Bronchial epithelial cell (primary cell): ENCODE measurements at regions not wholly inside any gene's neighbourhood (a gene's known extent, or its start where the extent isn't known, plus 50 kb on each side); places are given as distances from the start of the nearest gene placed in this dataset.
"Not testable (repeated sequence)": the region's sequence is repeated elsewhere in the genome, so short reads cannot be mapped to it uniquely, and the experiment has no call there.

Source experiments
- DNase-seq: peaks from one replicate; pipeline ENCODE4 v3.0.0-alpha.2; 2010; ENCODE audit warnings: low read depth
- FAIRE-seq: peaks from 2 replicates; lab custom pipeline; 2011; peaks lifted over from hg19 to GRCh38; lab: Jason Lieb, UNC
- H3K27me3 ChIP-seq: 2 replicates; pipeline ENCODE4 v1.5.1; 2011; ENCODE audit warnings: low read length; ENCODE audit not compliant: control insufficient read depth, insufficient read depth
- H3K36me3 ChIP-seq: 2 replicates; pipeline ENCODE4 v1.5.1; 2011; ENCODE audit warnings: low read length; ENCODE audit not compliant: control insufficient read depth, insufficient read depth
- H3K4me3 ChIP-seq: 2 replicates; pipeline ENCODE4 v1.5.1; 2011; ENCODE audit warnings: mild to moderate bottlenecking, low read depth, low read length, control low read depth
- CTCF ChIP-seq: IDR thresholded peaks from 2 replicates; pipeline ENCODE4 v1.5.1; 2011; ENCODE audit warnings: mild to moderate bottlenecking, moderate library complexity, low read length, control low read depth, inconsistent platforms; ENCODE audit not compliant: insufficient read depth, severe bottlenecking

DNA sequence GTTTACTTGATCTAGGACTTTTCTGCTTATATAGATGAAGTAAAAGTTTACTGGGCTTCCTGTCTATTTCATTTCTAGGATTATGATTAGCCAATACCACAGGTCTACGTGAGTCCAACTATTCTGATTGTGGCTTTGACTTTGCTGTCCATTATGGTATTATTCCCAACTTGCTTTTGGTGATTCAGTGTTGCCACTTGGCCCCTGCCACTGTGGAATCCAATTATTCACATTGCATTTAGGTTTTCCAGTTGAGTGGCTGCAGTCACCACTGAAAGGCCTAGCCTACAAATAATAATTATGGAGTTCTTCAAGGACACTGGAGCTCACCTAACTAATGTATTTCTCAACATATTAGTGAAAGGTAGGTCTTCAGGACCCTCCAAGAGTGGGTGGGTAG lies 574.3 kb upstream of the USP24 start:
- no peak for TF ChIP-seq CTCF
- Histone ChIP-seq H3K4me3 (no peak overlapping the region), H3K27me3 (no peaks in the 10 kb centered on the region), H3K36me3 (no peaks in the 10 kb centered on the region)
- FAIRE-seq, result no peak
- DNase-seq, result no peak

GRCh38 chr1:55786396-55786795 lies 571.2 kb upstream of the USP24 start:
- H3K4me3 ChIP-seq, result no peak overlapping the region
- no peak for TF ChIP-seq CTCF
- no peaks in the 10 kb centered on the region for H3K36me3 ChIP-seq
- no peak for FAIRE-seq
- H3K27me3 ChIP-seq, result no peaks in the 10 kb centered on the region
- DNase-seq, result no peak

DNA sequence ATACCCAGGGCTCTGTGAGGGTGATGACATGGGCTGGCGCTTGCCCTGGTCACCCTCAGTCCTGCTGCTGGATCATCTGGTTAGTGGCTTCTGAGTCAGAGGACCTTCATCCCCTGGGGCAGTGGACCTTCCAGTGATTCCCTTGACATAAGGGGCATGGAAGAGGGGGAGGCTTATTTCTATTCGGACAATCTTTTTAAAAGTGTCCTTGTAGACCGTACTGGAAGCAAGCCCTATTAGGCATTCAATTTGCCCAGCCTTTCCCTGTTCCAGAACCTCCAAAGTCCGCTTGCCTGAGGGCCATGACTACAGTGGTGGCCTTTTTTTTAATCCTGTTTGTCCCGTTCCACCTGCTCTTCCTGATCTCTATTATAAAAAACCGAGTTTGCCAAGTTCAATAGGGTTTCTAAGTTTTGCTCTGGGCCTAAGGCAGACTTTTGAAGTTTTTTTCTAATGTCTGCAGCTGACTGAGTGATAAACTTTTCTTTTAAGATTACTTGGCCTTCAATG lies 569.8 kb upstream of the USP24 start:
- not testable (repeated sequence) for FAIRE-seq, H3K4me3 ChIP-seq, DNase-seq, H3K27me3 ChIP-seq, H3K36me3 ChIP-seq

GRCh38 chr1:55781944-55782482 lies 566.8 kb upstream of the USP24 start:
- Histone ChIP-seq H3K36me3 (no peaks in the 10 kb centered on the region), H3K4me3 (no peak overlapping the region), H3K27me3 (no peaks in the 10 kb centered on the region)
- DNase-seq (peak; percentile 77), FAIRE-seq (no peak)
- no peak for TF ChIP-seq CTCF

DNA sequence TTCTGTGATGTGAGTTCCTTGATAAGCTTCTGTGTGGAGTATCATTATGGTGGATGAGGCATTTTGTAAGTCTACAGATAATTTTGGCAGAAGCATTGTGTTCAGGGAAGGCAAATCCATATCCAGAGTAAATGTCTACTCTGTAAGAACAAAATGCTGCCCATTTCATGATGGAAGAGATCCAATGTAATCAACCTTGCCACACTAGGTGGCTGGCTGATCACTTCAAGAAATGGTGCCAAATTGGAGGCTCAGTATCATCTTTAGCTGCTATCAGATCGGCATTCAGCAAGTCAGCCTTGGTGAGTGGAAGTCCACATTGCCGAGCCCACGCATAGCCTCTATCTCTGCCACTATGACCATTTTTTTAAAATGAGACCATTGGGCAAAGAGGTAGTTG lies 565.8 kb upstream of the USP24 start:
- no peak for TF ChIP-seq CTCF
- no peaks in the 10 kb centered on the region for H3K27me3 ChIP-seq
- FAIRE-seq (no peak), DNase-seq (no peak)
- H3K4me3 ChIP-seq, result no peak overlapping the region
- H3K36me3 ChIP-seq, result no peaks in the 10 kb centered on the region

DNA sequence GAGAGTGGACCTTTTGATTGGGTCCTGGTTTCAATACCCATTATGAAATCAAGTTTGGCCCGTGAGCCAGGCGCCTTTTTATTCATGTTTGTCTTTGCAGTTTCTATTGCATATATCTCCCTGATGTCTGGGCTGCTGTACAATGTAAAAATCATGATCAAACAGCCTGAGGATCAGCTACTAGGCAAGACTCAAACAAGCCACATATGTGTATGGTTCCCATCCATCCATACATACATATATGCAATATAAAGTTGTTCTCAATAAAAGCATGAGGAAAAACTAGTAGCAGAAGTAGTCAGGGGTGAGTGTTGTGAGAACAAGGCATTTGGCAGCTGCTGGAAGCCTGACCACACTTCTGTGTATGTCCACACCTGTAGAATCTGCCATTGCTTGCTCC lies 562.4 kb upstream of the USP24 start:
- Histone ChIP-seq H3K27me3 (no peaks in the 10 kb centered on the region), H3K36me3 (no peaks in the 10 kb centered on the region), H3K4me3 (no peak overlapping the region)
- no peak for DNase-seq
- no peak for FAIRE-seq
- no peak for TF ChIP-seq CTCF
